Fibroblast of mammary gland (primary cell): ENCODE measurements at regions not wholly inside any gene's neighbourhood (a gene's known extent, or its start where the extent isn't known, plus 50 kb on each side); places are given as distances from the start of the nearest gene placed in this dataset.

ENCODE experiments used
- DNase-seq: peaks from one replicate; pipeline ENCODE4 v3.0.0-alpha.2; 2010; ENCODE audit warnings: low read depth
- H3K4me3 ChIP-seq: 2 replicates; pipeline ENCODE4 v1.5.1; 2011; ENCODE audit warnings: low read depth, mild to moderate bottlenecking, low read length, moderate library complexity; ENCODE audit not compliant: control insufficient read depth
- CTCF ChIP-seq: conservative IDR thresholded peaks from 2 replicates; pipeline ENCODE4 v1.5.1; 2011; ENCODE audit warnings: low read depth, low read length, inconsistent platforms; ENCODE audit not compliant: control insufficient read depth, insufficient read depth

GRCh38 chr6:169345146-169345545 is 91.5 kb upstream of the THBS2 start:
- no peak overlapping the region for H3K4me3 ChIP-seq
- TF ChIP-seq CTCF = no peak
- DNase-seq = peak; percentile 34

- TF ChIP-seq CTCF = no peak
- H3K4me3 ChIP-seq = no peak overlapping the region
- DNase-seq = no peak
These were observed 91.1 kb upstream of the THBS2 start for GRCh38 chr6:169344750-169345065.

GRCh38 chr6:169343886-169344749 is 90.5 kb upstream of the THBS2 start:
- no peak for TF ChIP-seq CTCF
- no peak overlapping the region for H3K4me3 ChIP-seq
- no peak for DNase-seq

- H3K4me3 ChIP-seq = no peak overlapping the region
- DNase-seq = no peak
- TF ChIP-seq CTCF = no peak
These were observed 89.1 kb upstream of the THBS2 start for GRCh38 chr6:169342710-169343109.

GRCh38 chr6:169341706-169342105 is 88.1 kb upstream of the THBS2 start:
- TF ChIP-seq CTCF = no peak
- no peak overlapping the region for H3K4me3 ChIP-seq
- no peak for DNase-seq

- DNase-seq = no peak
- no peak for TF ChIP-seq CTCF
- no peak overlapping the region for H3K4me3 ChIP-seq
These were observed 87.4 kb upstream of the THBS2 start for GRCh38 chr6:169341065-169341464.

GRCh38 chr6:169340395-169340794 is 86.7 kb upstream of the THBS2 start:
- H3K4me3 ChIP-seq = no peak overlapping the region
- no peak for TF ChIP-seq CTCF
- no peak for DNase-seq
